ENCODE measurements at regions not wholly inside any gene's neighbourhood (a gene's known extent, or its start where the extent isn't known, plus 50 kb on each side); places are given as distances from the start of the nearest gene placed in this dataset.
A peak's percentile ranks its signal among the peaks of the same experiment; 100 is the strongest.

GRCh38 chr2:234133004-234133403 lies 82.5 kb downstream of the SPP2 start:
- DNase-seq (ENCODE audit: low read depth): peak; percentile 80
- no peak overlapping the region for H3K4me3 ChIP-seq (ENCODE audit: low read length)
- no peak for TF ChIP-seq CTCF (conservative IDR thresholded peaks at IDR 0.05; ENCODE audit: low read length)

GRCh38 chr2:234130777-234131181 lies 80.3 kb downstream of the SPP2 start:
- no peak for TF ChIP-seq CTCF (conservative IDR thresholded peaks at IDR 0.05; ENCODE audit: low read length)
- no peak overlapping the region for H3K4me3 ChIP-seq (ENCODE audit: low read length)
- DNase-seq (ENCODE audit: low read depth): no peak

GRCh38 chr2:234128606-234129005 lies 78.1 kb downstream of the SPP2 start:
- no peak overlapping the region for H3K4me3 ChIP-seq (ENCODE audit: low read length)
- TF ChIP-seq CTCF (conservative IDR thresholded peaks at IDR 0.05; ENCODE audit: low read length): no peak
- no peak for DNase-seq (ENCODE audit: low read depth)

Data from AG10803 (cell line).